CD4-positive, alpha-beta T cell treated with Interleukin-12 subunit alpha and Interleukin-12 subunit beta, for 1 hour (primary cell): ENCODE measurements at regions not wholly inside any gene's neighbourhood (a gene's known extent, or its start where the extent isn't known, plus 50 kb on each side); places are given as distances from the start of the nearest gene placed in this dataset.

Experiments used
- DNase-seq: peaks from one replicate; pipeline ENCODE4 v3.0.0-alpha.2; 2020

DNA sequence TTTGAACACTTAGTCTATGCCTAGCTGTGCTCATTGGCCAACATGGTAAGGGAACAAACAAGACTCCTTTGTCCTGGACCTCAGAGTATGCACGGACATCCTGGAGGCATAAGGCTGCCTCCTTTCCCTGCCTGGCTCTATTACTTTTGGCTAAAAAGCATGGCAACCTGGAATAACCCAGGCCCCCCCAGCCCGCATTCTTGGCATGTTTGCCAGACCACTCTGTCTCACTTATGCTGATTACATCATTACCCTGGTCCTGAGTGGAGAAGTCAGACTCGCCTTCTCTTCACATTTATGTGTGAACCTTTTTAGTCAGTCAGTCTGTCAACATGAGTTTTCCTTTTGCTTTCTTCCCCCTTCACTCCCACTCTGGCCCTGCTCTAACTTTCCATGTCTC is 58.0 kb upstream of the ELK3 start:
- DNase-seq, result no peak

DNA sequence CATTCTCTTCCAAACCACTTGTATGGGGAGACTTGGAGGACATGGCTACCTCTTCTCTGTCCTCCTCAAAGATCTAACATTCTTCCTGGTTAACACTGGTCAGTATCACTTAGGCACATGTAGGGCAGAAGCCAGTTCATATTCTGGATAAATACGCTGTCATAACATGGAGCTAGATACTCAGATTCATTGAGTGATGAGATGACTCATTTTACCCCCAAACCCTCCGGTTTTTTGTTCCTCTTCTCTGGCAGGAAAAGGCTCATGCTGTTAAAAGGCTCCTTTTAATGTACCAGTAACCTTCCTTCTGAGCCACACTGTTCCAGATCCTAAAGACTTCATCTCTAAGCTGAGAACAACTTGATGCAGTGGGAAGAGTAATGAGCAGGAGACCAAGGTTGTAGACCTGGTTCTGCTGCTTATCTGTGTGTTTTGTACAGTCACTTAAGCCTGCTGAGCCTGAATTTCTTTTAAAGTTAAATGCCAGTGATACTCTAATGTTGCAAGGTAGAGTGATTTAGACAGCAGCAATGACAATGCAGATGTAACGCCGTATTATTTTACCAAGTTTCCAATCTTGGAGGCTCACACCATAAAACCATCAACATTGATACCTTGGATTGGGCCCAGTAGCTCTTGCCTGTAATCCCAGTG is 57.3 kb upstream of the ELK3 start:
- no peak for DNase-seq

DNA sequence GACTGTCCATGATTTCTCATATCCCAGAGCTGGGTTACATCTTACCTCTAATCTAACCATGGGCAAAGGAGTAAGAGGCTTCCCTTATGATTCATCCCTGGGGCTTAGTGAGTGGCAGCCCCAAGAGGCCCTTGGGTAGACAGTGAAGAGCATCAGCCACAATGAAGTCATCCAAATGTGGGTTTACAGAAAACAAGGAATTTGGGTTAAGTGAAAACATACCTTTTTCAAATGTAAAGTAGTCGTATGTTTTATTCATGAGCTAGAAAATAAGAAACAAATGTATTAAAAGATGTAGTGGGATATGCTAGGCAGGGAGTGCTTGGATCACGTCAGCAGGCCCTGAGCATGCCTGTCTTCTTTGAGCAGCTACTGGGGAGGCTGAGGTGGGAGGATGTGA is 54.0 kb upstream of the ELK3 start:
- no peak for DNase-seq

DNA sequence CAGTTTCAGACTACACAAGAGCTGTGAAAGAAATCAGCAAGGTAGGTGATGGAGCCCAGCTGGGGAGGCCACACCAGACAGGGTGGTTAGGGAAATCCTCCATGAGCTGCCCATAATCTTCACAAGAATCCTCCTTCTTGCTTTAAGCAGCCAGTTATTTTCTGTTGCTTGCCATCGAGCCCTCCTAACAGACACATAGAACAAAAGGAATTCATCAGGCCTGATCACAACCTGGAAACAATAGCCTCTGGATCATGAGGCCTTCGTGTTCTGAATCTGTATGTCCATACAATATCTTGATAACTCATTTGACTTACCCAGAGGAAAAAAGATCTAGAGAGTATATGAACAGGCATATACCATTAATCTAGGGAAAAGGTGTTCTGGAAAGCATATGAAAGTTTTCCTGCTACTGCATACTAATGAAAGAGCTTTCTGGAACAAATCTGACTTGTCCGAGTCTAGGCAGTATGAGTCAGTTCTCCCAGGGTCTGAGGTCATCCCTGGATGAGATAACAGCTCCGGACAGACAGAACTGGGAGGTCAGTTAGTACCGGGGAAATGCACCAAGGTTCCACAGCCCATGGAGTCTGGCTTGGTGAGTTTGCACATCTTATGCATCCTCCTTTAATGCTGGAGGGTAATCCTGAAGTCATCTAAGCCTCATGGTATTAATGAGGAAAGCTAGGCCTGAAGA is 52.8 kb upstream of the ELK3 start:
- DNase-seq, result no peak

DNA sequence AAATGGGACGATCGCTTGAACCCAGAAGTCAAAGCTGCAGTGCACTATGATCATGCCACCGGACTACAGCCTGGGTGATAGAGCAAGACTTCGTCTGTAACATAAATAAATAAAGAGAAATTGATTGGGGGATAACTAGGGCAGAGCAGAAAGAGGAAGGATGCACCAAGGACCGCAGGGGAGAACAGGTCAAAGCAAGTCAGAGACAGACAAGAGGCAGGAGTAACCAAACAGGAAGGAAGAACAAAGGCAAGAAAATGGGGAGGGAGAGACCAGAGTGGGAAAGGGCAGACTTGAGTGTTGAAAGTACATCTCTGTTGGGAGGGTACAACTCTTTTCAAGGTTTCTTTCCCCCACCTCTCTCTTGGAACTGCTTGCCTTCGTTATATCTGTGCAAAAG is 50.8 kb upstream of the ELK3 start:
- no peak for DNase-seq

DNA sequence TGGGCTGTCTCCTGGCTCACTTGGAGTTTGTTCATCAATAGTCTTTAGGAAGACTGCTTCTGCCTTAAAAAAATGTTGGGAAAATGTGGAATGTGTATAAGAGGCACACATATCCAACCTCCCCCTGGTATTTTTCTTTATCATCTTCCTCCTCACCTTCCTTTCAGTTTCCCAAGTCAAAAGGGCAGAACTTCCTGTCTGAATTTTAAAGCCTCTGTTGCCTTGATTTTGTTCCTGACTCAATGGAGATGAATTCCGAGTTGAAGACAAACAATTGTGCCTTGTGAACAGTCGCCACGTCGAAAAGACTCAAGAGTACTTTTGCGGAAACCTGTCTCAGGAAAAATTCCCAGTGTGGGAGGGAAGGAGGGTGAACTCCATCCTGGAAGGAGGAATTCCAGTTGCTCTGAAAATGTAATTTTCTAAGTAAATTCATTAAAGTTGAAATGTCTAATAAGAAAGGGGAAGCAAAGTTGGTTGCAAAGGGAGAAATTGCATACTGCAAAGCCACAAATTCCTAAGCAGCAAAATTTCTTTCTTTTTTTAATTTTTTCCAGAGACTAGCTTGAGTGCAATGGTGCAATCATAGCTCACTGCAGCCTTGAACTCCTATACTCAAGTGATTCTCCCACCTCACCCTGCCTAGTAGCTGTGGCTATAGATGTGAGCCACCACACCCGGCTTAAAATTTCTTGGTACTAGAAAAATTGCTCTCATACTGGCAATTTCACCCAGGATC is 50.2 kb upstream of the ELK3 start:
- no peak for DNase-seq
